Keratinocyte (primary cell): ENCODE measurements at regions not wholly inside any gene's neighbourhood (a gene's known extent, or its start where the extent isn't known, plus 50 kb on each side); places are given as distances from the start of the nearest gene placed in this dataset.

Source experiments
- DNase-seq: peaks from one replicate; pipeline ENCODE4 v3.0.0-alpha.2; 2011; ENCODE audit warnings: low read depth, missing footprints, low spot score
- FAIRE-seq: peaks from 2 replicates; lab custom pipeline; 2011; peaks lifted over from hg19 to GRCh38; lab: Jason Lieb, UNC
- H2AFZ ChIP-seq: 2 replicates; pipeline ENCODE4 v1.6.0; 2012; ENCODE audit warnings: low read length, control low read depth, inconsistent platforms; ENCODE audit not compliant: control insufficient read depth
- H3K27ac ChIP-seq: 2 replicates; pipeline ENCODE4 v1.5.1; 2011; ENCODE audit warnings: low read length; ENCODE audit not compliant: control insufficient read depth, insufficient read depth
- H3K27me3 ChIP-seq: 3 replicates; pipeline ENCODE4 v1.6.0; 2011; ENCODE audit warnings: low read length; ENCODE audit not compliant: control insufficient read depth, insufficient read depth; ENCODE audit errors: extremely low read depth
- H3K36me3 ChIP-seq, 2 experiments: 2 replicates in 1 of 2; 3 replicates in 1 of 2; pipeline ENCODE4 v1.5.1; 2011; ENCODE audit warnings: low read length in 2 of 2, mild to moderate bottlenecking in 1 of 2; ENCODE audit not compliant: control insufficient read depth in 2 of 2, insufficient read depth in 2 of 2; ENCODE audit errors: extremely low read depth in 1 of 2
- H3K4me1 ChIP-seq: 3 replicates; pipeline ENCODE4 v1.5.1; 2011; ENCODE audit warnings: low read length; ENCODE audit not compliant: control insufficient read depth, insufficient read depth; ENCODE audit errors: extremely low read depth
- H3K4me2 ChIP-seq: 3 replicates; pipeline ENCODE4 v1.6.0; 2011; ENCODE audit warnings: low read depth, low read length; ENCODE audit not compliant: control insufficient read depth, insufficient read depth; ENCODE audit errors: extremely low read depth
- H3K4me3 ChIP-seq, 3 experiments: fragments of 200-600 bp in 1 of 3; sonication (generic) in 1 of 3; 2 replicates in 2 of 3; 3 replicates in 1 of 3; pipeline ENCODE4 v1.5.1; 2011 to 2016; ENCODE audit warnings: low read length in 3 of 3, mild to moderate bottlenecking in 3 of 3, control low read depth in 2 of 3, inconsistent platforms in 1 of 3, low read depth in 1 of 3, mixed read lengths in 1 of 3, mixed run types in 1 of 3, moderate library complexity in 1 of 3; ENCODE audit not compliant: control insufficient read depth in 2 of 3, insufficient read depth in 2 of 3; ENCODE audit errors: extremely low read depth in 1 of 3
- H3K79me2 ChIP-seq: 2 replicates; pipeline ENCODE4 v1.6.0; 2012; ENCODE audit warnings: low read length; ENCODE audit not compliant: control insufficient read depth, insufficient read depth
- H3K9ac ChIP-seq: 3 replicates; pipeline ENCODE4 v1.6.0; 2011; ENCODE audit warnings: low read length; ENCODE audit not compliant: control insufficient read depth, insufficient read depth; ENCODE audit errors: extremely low read depth
- H3K9me1 ChIP-seq: 3 replicates; pipeline ENCODE4 v1.6.0; 2011; ENCODE audit warnings: low read length; ENCODE audit not compliant: control insufficient read depth, insufficient read depth; ENCODE audit errors: extremely low read depth
- H3K9me3 ChIP-seq: 2 replicates; pipeline ENCODE4 v1.5.1; 2012; ENCODE audit warnings: low read depth, low read length; ENCODE audit not compliant: control insufficient read depth
- H4K20me1 ChIP-seq: 3 replicates; pipeline ENCODE4 v1.6.0; 2011; ENCODE audit warnings: low read length; ENCODE audit not compliant: control insufficient read depth, insufficient read depth; ENCODE audit errors: extremely low read depth
- EZH2 ChIP-seq: IDR thresholded peaks from one replicate; pipeline ENCODE4 v1.6.1; 2012; ENCODE audit warnings: inconsistent platforms, mild to moderate bottlenecking, low read length, moderate library complexity
- dilution Hi-C: fragments of 300-500 bp; cut with MboI; formaldehyde crosslinking; loops from one replicate; pipeline ENCODE4 v1.7.0; 2020; ENCODE audit warnings: low sequenced_read_pairs; ENCODE audit not compliant: extremely low pct_ligation_motif_present
- TF ChIP-seq, protein P1 (sequence below), 3 experiments: IDR thresholded peaks in 1 of 3; conservative IDR thresholded peaks in 1 of 3; optimal IDR thresholded peaks in 1 of 3; 2 replicates in 2 of 3; 3 replicates in 1 of 3; pipeline versions ENCODE3 to v1.5.1; 2011; ENCODE audit warnings: low read length in 3 of 3, mild to moderate bottlenecking in 3 of 3, moderate library complexity in 2 of 3, control low read depth in 1 of 3, inconsistent platforms in 1 of 3; ENCODE audit not compliant: insufficient read depth in 2 of 3; ENCODE audit errors: extremely low read depth in 1 of 3

DNA sequence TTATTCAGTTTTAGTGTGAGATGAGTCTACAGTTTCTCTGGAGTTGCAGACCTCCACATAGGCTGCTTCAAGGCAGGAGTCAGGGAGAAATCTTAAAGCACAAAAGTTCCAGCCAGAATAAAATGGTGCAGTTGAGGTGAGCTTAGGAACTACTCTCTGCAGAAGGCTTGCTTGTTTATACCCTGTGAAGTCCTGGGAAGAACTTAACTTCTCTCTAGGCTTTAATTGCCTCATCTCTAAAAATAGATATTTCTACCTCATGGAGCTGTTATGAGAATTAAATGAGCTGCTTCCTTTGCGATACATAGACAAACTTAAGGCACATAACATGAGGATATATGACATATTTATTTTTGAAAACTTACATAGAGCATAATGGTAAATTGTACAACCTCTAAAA lies 286.2 kb downstream of the GPATCH2 start:
- DNase-seq (no peak), FAIRE-seq (no peak)
- no peak overlapping the region for H3K4me2 ChIP-seq
- dilution Hi-C loops, result no loop called here
- H3K9me1 ChIP-seq, result no peaks in the 10 kb centered on the region
- TF ChIP-seq, protein P1, sequence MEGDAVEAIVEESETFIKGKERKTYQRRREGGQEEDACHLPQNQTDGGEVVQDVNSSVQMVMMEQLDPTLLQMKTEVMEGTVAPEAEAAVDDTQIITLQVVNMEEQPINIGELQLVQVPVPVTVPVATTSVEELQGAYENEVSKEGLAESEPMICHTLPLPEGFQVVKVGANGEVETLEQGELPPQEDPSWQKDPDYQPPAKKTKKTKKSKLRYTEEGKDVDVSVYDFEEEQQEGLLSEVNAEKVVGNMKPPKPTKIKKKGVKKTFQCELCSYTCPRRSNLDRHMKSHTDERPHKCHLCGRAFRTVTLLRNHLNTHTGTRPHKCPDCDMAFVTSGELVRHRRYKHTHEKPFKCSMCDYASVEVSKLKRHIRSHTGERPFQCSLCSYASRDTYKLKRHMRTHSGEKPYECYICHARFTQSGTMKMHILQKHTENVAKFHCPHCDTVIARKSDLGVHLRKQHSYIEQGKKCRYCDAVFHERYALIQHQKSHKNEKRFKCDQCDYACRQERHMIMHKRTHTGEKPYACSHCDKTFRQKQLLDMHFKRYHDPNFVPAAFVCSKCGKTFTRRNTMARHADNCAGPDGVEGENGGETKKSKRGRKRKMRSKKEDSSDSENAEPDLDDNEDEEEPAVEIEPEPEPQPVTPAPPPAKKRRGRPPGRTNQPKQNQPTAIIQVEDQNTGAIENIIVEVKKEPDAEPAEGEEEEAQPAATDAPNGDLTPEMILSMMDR (optimal IDR thresholded peaks at IDR 0.05 in 1 of 3, IDR thresholded peaks at IDR 0.05 in 1 of 3, conservative IDR thresholded peaks at IDR 0.05 in 1 of 3; ENCODE audit: extremely low read depth in 1 of 3, insufficient read depth in 2 of 3, low read length in 3 of 3), result no peak
- no peak for TF ChIP-seq EZH2
- no peaks in the 10 kb centered on the region for H4K20me1 ChIP-seq
- no peaks in the 10 kb centered on the region for H3K4me1 ChIP-seq
- no peaks in the 10 kb centered on the region for H3K79me2 ChIP-seq
- no peak overlapping the region for H3K27ac ChIP-seq
- H3K27me3 ChIP-seq, result no peaks in the 10 kb centered on the region
- no peaks in the 10 kb centered on the region for H3K36me3 ChIP-seq
- H3K9me3 ChIP-seq, result no peaks in the 10 kb centered on the region
- no peak overlapping the region for H2AFZ ChIP-seq
- H3K4me3 ChIP-seq, result no peak overlapping the region
- no peak overlapping the region for H3K9ac ChIP-seq

DNA sequence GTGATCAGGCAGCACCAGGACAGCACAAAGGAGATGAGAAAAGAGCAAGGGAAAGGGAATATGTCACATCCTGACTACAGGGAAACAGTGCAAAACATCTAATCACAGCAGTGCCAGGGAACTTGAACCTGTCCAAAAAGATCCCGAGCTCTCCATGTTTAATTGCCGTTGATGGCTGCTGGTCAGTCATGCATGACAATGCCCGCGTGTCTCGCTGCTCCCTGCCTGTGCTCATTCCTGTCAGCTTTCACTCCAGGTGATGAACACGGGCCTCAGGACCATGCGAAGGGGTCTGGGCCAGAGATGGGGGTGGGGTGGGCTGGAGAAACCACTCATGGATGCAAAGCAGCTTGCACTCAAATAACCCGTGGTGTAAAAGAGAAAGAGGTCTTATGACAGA lies 287.0 kb downstream of the GPATCH2 start:
- no peak overlapping the region for H3K9ac ChIP-seq

More for the DNA sequence above, 287.0 kb downstream of the GPATCH2 start:
- TF ChIP-seq EZH2, result no peak
- TF ChIP-seq, protein P1 (optimal IDR thresholded peaks at IDR 0.05 in 1 of 3, IDR thresholded peaks at IDR 0.05 in 1 of 3, conservative IDR thresholded peaks at IDR 0.05 in 1 of 3; ENCODE audit: extremely low read depth in 1 of 3, insufficient read depth in 2 of 3, low read length in 3 of 3), result no peak
- DNase-seq (no peak), FAIRE-seq (no peak)
- Histone ChIP-seq H3K9me1 (no peaks in the 10 kb centered on the region), H3K27me3 (no peaks in the 10 kb centered on the region), H3K4me1 (no peaks in the 10 kb centered on the region), H3K4me3 (no peak overlapping the region), H3K36me3 (no peaks in the 10 kb centered on the region), H3K27ac (no peak overlapping the region), H3K79me2 (no peaks in the 10 kb centered on the region), H4K20me1 (no peaks in the 10 kb centered on the region), H3K9me3 (no peaks in the 10 kb centered on the region), H2AFZ (no peak overlapping the region), H3K4me2 (no peak overlapping the region)
- dilution Hi-C loops, result no loop called here
